ENCODE measurements at regions not wholly inside any gene's neighbourhood (a gene's known extent, or its start where the extent isn't known, plus 50 kb on each side); places are given as distances from the start of the nearest gene placed in this dataset.

DNA sequence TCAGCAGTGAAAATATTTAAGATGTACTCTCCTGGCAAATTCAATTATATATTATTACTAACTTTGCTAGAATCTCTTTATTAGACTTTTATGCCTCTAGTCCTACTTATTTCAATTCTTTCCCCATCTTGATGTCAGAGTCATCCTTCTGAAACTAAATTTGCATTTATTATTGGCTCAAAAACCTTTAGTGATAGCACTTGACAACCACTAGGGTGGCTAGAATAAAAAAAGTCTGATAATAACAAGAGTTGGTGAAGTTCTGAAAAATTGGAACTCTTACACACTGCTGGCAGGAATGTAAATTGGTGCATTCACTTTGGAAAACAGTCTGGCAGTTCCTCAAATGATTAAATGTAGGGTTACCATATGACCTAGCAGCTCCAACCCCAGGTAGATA is 73.8 kb downstream of the LSMEM1 start:
- Histone ChIP-seq H3K4me1 (no peaks in the 10 kb centered on the region), H3K9me3 (no peaks in the 10 kb centered on the region), H3K27me3 (no peaks in the 10 kb centered on the region), H3K36me3 (no peaks in the 10 kb centered on the region), H3K27ac (no peak overlapping the region), H3K4me3 (no peak overlapping the region)
- intact Hi-C loops (cut with DNase I), result loop anchor here in 9 of 10 donors (5.0 to 10.0 kb wide), 6 partner anchors 340 to 1140 kb away; no protein-coding TSS in a partner anchor
- peak in 1 of 9 donors; percentile 8 for TF ChIP-seq CTCF (IDR thresholded peaks at IDR 0.05)
- DNase-seq (no peak), ATAC-seq (no peak)

DNA sequence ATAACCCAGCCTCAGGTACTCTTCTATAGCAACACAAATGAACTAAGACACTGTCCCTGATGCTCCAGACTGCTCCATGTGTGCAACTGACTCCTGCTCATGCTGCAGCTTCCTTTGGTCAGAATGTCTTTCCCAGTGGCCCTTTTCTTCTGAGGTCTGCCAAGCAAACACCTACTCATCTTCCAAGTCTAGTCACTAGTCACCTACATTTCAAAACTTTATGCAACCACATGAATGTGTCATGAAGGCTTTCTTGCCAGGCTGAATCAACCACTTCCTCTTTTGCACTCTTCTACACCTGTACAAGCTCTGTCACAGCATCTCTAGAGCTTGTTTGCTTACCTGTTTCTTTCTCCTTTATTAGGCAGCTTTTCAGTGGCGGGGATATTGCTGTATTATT is 75.8 kb downstream of the LSMEM1 start:
- Histone ChIP-seq H3K27me3 (no peaks in the 10 kb centered on the region), H3K9me3 (no peaks in the 10 kb centered on the region), H3K36me3 (no peaks in the 10 kb centered on the region), H3K4me1 (no peaks in the 10 kb centered on the region), H3K27ac (no peak overlapping the region), H3K4me3 (no peak overlapping the region)
- no peak for ATAC-seq
- DNase-seq, result no peak
- WGBS, 2 donors, result 88 to 96% methylated on average over 1 of the region's 1 CpG
- TF ChIP-seq CTCF (IDR thresholded peaks at IDR 0.05), result no peak
- intact Hi-C loops (cut with DNase I), result loop anchor here in 5 of 10 donors (5.0 to 10.0 kb wide), 5 partner anchors 338 to 1138 kb away; no protein-coding TSS in a partner anchor

DNA sequence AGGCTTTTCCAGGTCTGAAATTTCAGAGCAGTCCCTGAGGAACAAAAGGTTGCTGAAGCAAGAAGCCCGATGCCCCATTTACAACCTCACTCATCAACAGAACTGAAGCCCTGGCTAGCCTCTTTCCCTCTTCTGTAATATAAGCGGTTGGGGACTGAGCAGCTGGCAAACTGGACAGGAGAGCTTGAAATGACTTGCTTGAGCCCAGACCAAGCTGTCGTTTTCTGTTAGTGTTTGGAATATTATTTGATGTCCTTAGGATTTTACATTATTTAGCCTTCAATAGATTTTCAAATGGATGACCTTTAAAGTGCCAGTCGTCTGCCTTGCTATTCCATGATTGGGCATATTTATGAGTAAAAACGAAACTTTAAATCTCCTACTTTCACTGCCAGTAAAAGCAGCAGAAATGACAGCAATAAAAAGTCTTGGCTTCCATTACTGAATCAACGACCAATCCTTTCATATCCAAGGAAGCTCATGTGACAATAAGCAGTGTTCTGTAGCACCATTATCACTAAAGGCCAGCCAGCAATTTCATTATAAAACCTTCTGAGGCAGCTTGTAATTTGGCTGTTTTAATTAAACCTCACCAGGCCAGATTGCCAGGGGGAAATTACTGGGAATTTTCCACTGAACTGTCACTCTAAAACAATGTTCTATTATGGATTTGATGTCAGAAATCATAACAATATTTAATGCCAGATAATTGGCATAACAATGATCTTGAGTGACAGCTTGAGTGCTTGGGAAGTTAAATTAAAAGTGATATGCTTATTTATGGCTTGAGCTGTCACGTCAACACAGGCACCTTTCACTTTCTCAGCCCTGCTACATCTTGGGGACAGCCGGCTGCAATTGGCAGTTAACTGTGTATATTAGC is 85.9 kb downstream of the LSMEM1 start:
- H3K27ac ChIP-seq, result peak overlapping the region in 8 of 10 donors; percentile 41 to 72 (median 67)
- intact Hi-C loops (cut with DNase I), result no loop called here
- DNase-seq (no peak), ATAC-seq (peak in 6 of 8 donors; percentile 38 to 80 (median 68))
- H3K4me3 ChIP-seq, result peak overlapping the region in 1 of 10 donors; percentile 9
- no peaks in the 10 kb centered on the region for H3K27me3 ChIP-seq
- H3K9me3 ChIP-seq, result no peaks in the 10 kb centered on the region
- no peaks in the 10 kb centered on the region for H3K36me3 ChIP-seq
- peaks cover 0 to 10% (median 0%) of the 10 kb centered on the region in 9 donors for H3K4me1 ChIP-seq
- 27 to 42% methylated on average over 8 of the region's 8 CpGs for WGBS, 2 donors
- TF ChIP-seq CTCF (IDR thresholded peaks at IDR 0.05), result no peak

DNA sequence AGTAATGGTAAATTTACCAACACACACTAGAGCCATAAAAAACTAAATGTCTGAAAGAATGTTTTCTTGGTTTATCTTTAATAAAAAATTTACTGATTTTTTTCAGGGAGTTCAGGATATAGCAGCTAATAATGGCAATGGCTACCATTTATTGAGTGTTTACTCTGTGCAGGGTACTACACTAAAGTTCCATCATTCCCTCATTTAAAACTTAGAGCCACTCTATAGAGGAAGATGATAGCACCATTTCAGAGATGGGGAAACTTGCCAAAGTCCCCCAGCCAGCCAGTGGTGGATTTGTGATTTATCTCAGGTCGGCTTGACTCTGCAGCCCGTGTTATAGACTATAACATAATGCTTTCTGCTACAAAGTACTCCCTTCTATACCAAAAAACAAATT is 86.6 kb downstream of the LSMEM1 start:
- H3K9me3 ChIP-seq, result no peaks in the 10 kb centered on the region
- ATAC-seq (no peak), DNase-seq (no peak)
- H3K27me3 ChIP-seq, result no peaks in the 10 kb centered on the region
- intact Hi-C loops (cut with DNase I), result no loop called here
- 47 to 68% methylated on average over 2 of the region's 2 CpGs for WGBS, 2 donors
- peaks cover 0 to 16% (median 4%) of the 10 kb centered on the region in 9 donors for H3K4me1 ChIP-seq
- no peak for TF ChIP-seq CTCF (IDR thresholded peaks at IDR 0.05)
- H3K36me3 ChIP-seq, result no peaks in the 10 kb centered on the region
- H3K27ac ChIP-seq, result peak overlapping the region in 6 of 10 donors; percentile 16 to 72 (median 68)
- H3K4me3 ChIP-seq, result no peak overlapping the region
